Smooth muscle cell (in vitro differentiated cells): ENCODE measurements at regions not wholly inside any gene's neighbourhood (a gene's known extent, or its start where the extent isn't known, plus 50 kb on each side); places are given as distances from the start of the nearest gene placed in this dataset.
A peak's percentile ranks its signal among the peaks of the same experiment; 100 is the strongest.

Source experiments
- DNase-seq: peaks from one replicate; lab custom pipeline; 2025; ENCODE audit not compliant: unreplicated experiment; lab: John Stamatoyannopoulos, UW
- H2AFZ ChIP-seq: fragments of 200-600 bp; sonication (generic); 2 replicates; pipeline ENCODE4 v1.6.0; 2016; ENCODE audit warnings: antibody characterized with exemption, low read depth, mild to moderate bottlenecking
- H3F3A ChIP-seq: fragments of 200-600 bp; sonication (generic); 2 replicates; pipeline ENCODE4 v1.6.0; 2017; ENCODE audit warnings: antibody characterized with exemption, low read depth
- H3K27ac ChIP-seq: fragments of 200-600 bp; sonication (generic); 2 replicates; pipeline ENCODE4 v1.5.1; 2016; ENCODE audit warnings: low read depth, mild to moderate bottlenecking
- H3K27me3 ChIP-seq: fragments of 200-600 bp; sonication (generic); 2 replicates; pipeline ENCODE4 v1.6.1; 2016; ENCODE audit warnings: low read depth, mild to moderate bottlenecking
- H3K36me3 ChIP-seq: fragments of 200-600 bp; sonication (generic); 2 replicates; pipeline ENCODE4 v1.5.1; 2016; ENCODE audit warnings: low read depth
- H3K4me1 ChIP-seq: fragments of 200-600 bp; sonication (generic); 2 replicates; pipeline ENCODE4 v1.5.1; 2016; ENCODE audit warnings: low read depth
- H3K4me2 ChIP-seq: fragments of 200-600 bp; sonication (generic); 2 replicates; pipeline ENCODE4 v1.6.0; 2016; ENCODE audit warnings: mild to moderate bottlenecking
- H3K4me3 ChIP-seq: fragments of 200-600 bp; sonication (generic); 2 replicates; pipeline ENCODE4 v1.5.1; 2016; ENCODE audit warnings: mild to moderate bottlenecking
- H3K79me2 ChIP-seq: fragments of 200-600 bp; sonication (generic); 2 replicates; pipeline ENCODE4 v1.6.0; 2016; ENCODE audit warnings: low read depth, mild to moderate bottlenecking
- H3K9ac ChIP-seq: fragments of 200-600 bp; sonication (generic); 2 replicates; pipeline ENCODE4 v1.6.0; 2016; ENCODE audit warnings: low read depth
- H3K9me3 ChIP-seq: fragments of 200-600 bp; sonication (generic); replicated peaks from 2 replicates; pipeline ENCODE4 v1.5.1; 2016; ENCODE audit warnings: low read depth
- H4K20me1 ChIP-seq: fragments of 200-600 bp; sonication (generic); 2 replicates; pipeline ENCODE4 v1.6.0; 2016; ENCODE audit warnings: low read depth
- CTCF ChIP-seq: fragments of 200-600 bp; sonication (generic); IDR thresholded peaks from 2 replicates; pipeline ENCODE4 v1.5.1; 2017; ENCODE audit warnings: borderline replicate concordance, mild to moderate bottlenecking, antibody characterized with exemption; ENCODE audit not compliant: insufficient read depth, poor library complexity, severe bottlenecking
- WGBS: methylation state at CpG from one replicate; pipeline ENCODE4 v1.1.7; 2016; ENCODE audit warnings: low lambda C conversion rate; 5-methylcytosine and 5-hydroxymethylcytosine counted together

GRCh38 chrX:10755439-10756334 lies 135.3 kb upstream of the MID1 start:
- Histone ChIP-seq H2AFZ (peak overlapping the region; percentile 27), H3F3A (no peaks in the 10 kb centered on the region), H3K27me3 (no peaks in the 10 kb centered on the region), H3K9me3 (no peaks in the 10 kb centered on the region), H3K4me3 (no peak overlapping the region), H3K4me2 (peak overlapping the region; percentile 52), H3K9ac (peak overlapping the region; percentile 22), H3K79me2 (no peaks in the 10 kb centered on the region), H3K36me3 (no peaks in the 10 kb centered on the region), H4K20me1 (no peaks in the 10 kb centered on the region), H3K27ac (peak overlapping the region; percentile 78), H3K4me1 (peaks cover 17% of the 10 kb centered on the region)
- 54% methylated on average over 9 of the region's 9 CpGs for WGBS
- no peak for DNase-seq
- no peak for TF ChIP-seq CTCF

- DNase-seq: no peak
- H3K79me2 ChIP-seq: no peaks in the 10 kb centered on the region
- no peaks in the 10 kb centered on the region for H3K27me3 ChIP-seq
- H3K4me2 ChIP-seq: no peak overlapping the region
- no peak for TF ChIP-seq CTCF
- H3K36me3 ChIP-seq: no peaks in the 10 kb centered on the region
- H2AFZ ChIP-seq: no peak overlapping the region
- H3K4me3 ChIP-seq: no peak overlapping the region
- H3K9me3 ChIP-seq: no peaks in the 10 kb centered on the region
- peak overlapping the region; percentile 78 for H3K27ac ChIP-seq
- H4K20me1 ChIP-seq: no peaks in the 10 kb centered on the region
- WGBS: 26% methylated on average over 3 of the region's 3 CpGs
- H3F3A ChIP-seq: no peaks in the 10 kb centered on the region
- H3K4me1 ChIP-seq: peaks cover 17% of the 10 kb centered on the region
- no peak overlapping the region for H3K9ac ChIP-seq
These were observed 136.1 kb upstream of the MID1 start for GRCh38 chrX:10756441-10756840.

GRCh38 chrX:10759141-10759799 lies 138.9 kb upstream of the MID1 start:
- Histone ChIP-seq H3K9me3 (no peaks in the 10 kb centered on the region), H3K4me3 (no peak overlapping the region), H3K4me1 (peaks cover 17% of the 10 kb centered on the region), H2AFZ (no peak overlapping the region), H4K20me1 (no peaks in the 10 kb centered on the region), H3K4me2 (peak overlapping the region; percentile 20), H3K27ac (no peak overlapping the region), H3K27me3 (no peaks in the 10 kb centered on the region), H3F3A (no peaks in the 10 kb centered on the region), H3K36me3 (no peaks in the 10 kb centered on the region), H3K9ac (no peak overlapping the region), H3K79me2 (no peaks in the 10 kb centered on the region)
- 53% methylated on average over 10 of the region's 10 CpGs for WGBS
- no peak for TF ChIP-seq CTCF
- no peak for DNase-seq
